GM18502 (cell line): ENCODE measurements at regions not wholly inside any gene's neighbourhood (a gene's known extent, or its start where the extent isn't known, plus 50 kb on each side); places are given as distances from the start of the nearest gene placed in this dataset.
"Not testable (repeated sequence)": the region's sequence is repeated elsewhere in the genome, so short reads cannot be mapped to it uniquely, and the experiment has no call there.

Experiments used
- ATAC-seq: cut with Tn5 transposase; IDR thresholded peaks from one replicate; pipeline ENCODE4 v1.9.1; 2021; ENCODE audit warnings: mild to moderate bottlenecking; ENCODE audit not compliant: unreplicated experiment, poor library complexity

- no peak for ATAC-seq
Observed at GRCh38 chr12:20140751-20141150, 227.6 kb upstream of the PDE3A start.

- no peak for ATAC-seq
Observed at GRCh38 chr12:20142316-20142715, 226.0 kb upstream of the PDE3A start.

GRCh38 chr12:20142956-20143355 lies 225.4 kb upstream of the PDE3A start:
- ATAC-seq, result no peak

- no peak for ATAC-seq
Observed at GRCh38 chr12:20144341-20144740, 224.0 kb upstream of the PDE3A start.

GRCh38 chr12:20148241-20148640 lies 220.1 kb upstream of the PDE3A start:
- ATAC-seq, result no peak

- no peak for ATAC-seq
Observed at GRCh38 chr12:20150835-20151422, 217.4 kb upstream of the PDE3A start.

- ATAC-seq, result no peak
Observed at GRCh38 chr12:20154052-20154451, 214.3 kb upstream of the PDE3A start.

GRCh38 chr12:20155374-20155773 lies 213.0 kb upstream of the PDE3A start:
- ATAC-seq, result no peak

GRCh38 chr12:20160899-20161298 lies 207.4 kb upstream of the PDE3A start:
- ATAC-seq, result not testable (repeated sequence)

- ATAC-seq, result no peak
Observed at GRCh38 chr12:20174528-20175175, 193.7 kb upstream of the PDE3A start.

GRCh38 chr12:20175704-20176388 lies 192.5 kb upstream of the PDE3A start:
- no peak for ATAC-seq

GRCh38 chr12:20181416-20182180 lies 186.7 kb upstream of the PDE3A start:
- no peak for ATAC-seq

- ATAC-seq, result no peak
Observed at GRCh38 chr12:20183563-20183962, 184.8 kb upstream of the PDE3A start.

- no peak for ATAC-seq
Observed at GRCh38 chr12:20184514-20184913, 183.8 kb upstream of the PDE3A start.

- ATAC-seq, result no peak
Observed at GRCh38 chr12:20187456-20187855, 180.9 kb upstream of the PDE3A start.

- no peak for ATAC-seq
Observed at GRCh38 chr12:20188930-20189653, 179.2 kb upstream of the PDE3A start.

- no peak for ATAC-seq
Observed at GRCh38 chr12:20189767-20190166, 178.6 kb upstream of the PDE3A start.

GRCh38 chr12:20194171-20194570 lies 174.2 kb upstream of the PDE3A start:
- ATAC-seq, result no peak

GRCh38 chr12:20196767-20197166 lies 171.6 kb upstream of the PDE3A start:
- no peak for ATAC-seq

GRCh38 chr12:20197411-20197810 lies 170.9 kb upstream of the PDE3A start:
- no peak for ATAC-seq
